GM21529 (cell line): ENCODE measurements at regions not wholly inside any gene's neighbourhood (a gene's known extent, or its start where the extent isn't known, plus 50 kb on each side); places are given as distances from the start of the nearest gene placed in this dataset.

Experiments used
- ATAC-seq: cut with Tn5 transposase; IDR thresholded peaks from one replicate; pipeline ENCODE4 v1.9.1; 2021; ENCODE audit not compliant: unreplicated experiment

DNA sequence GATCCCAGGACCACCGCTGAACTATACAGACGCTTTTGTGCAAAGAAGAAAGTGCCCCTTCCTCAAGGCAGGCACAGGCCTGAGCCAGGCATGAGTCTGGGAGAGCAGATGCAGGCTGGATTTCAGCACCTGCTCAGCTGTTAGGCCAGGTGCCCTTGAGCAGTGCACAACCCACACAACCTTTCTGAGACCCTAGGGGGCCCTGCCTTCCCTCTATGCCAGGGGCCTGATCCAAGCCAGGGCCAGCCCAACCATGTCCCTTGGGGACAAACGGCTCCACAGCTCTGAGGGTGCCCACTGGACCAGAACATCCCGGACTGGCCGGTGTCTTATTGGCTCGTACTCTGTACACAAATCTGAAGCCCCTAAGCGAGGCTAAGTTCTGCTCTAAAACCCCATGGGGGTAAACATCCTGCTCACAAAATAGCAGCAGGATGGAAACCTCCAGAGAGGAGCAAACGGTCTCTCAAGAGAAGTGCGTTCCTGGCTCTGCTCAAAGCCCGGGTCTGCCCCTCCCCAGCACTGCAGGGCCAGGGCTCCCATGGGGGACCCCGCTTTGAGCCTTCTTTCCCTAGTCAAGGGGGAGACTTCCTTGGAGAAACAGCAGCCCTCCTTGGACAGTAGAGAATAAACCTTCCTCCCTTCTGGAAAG, 275.1 kb downstream of the NPHP4 start:
- ATAC-seq = no peak

DNA sequence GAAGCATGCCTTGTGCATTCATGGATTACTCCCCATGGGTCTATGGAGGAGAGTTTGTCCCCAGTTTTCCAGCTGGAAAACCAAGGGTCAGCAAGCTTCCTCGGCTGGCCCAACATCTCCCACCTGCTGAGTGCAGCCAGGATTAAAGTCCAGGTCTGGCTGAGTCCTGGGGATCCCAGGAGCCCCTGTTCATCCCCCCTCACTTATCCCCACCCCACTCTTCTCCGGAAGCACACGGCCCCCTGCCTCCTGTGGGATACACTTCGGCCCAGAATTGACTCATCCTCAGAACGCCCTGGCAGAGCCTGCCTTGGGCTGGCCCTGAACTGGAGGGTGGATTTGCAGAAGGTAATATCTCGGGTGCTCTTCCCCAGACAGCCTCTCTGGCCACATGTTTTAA, 276.1 kb downstream of the NPHP4 start:
- no peak for ATAC-seq

DNA sequence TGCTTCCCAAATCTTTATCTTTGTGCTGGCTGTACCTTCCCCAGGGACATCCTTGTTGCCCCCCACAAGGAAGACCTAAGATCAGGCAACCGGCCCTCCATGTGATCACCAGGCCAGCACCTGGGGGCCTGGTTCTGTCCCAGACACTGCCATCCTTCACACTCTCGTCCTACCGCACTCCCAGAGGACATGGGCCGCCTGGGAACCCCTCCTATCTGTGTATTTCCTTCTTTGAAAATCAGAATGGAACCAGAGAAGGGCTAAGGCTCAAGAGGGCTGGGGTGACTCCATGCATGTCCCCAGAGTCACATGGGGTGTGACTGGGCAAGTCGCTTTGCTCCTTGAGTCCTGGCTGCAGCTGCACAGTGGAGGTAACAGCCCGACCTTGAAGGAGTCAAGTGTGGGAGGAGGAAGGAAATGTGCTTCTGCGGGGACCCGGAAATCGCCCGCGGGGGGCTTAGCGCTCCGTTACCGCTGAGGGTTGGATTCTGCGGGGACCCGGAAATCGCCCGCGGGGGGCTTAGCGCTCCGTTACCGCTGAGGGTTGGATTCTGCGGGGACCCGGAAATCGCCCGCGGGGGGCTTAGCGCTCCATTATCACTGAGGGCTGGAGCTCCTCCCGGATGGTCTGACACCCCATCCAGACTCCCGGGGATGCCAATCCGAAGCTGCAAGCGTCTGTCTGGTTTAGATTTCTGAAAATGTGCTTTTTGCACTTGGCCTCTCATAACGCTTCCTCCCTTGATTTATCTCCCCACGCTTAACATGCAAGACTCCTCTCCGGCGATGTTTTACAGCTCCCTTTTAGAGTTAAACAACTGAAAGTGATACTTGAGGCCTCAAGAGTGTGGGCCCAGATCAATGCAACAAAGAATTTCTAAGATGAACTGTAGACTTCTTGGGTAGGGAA, 278.9 kb downstream of the NPHP4 start:
- no peak for ATAC-seq

DNA sequence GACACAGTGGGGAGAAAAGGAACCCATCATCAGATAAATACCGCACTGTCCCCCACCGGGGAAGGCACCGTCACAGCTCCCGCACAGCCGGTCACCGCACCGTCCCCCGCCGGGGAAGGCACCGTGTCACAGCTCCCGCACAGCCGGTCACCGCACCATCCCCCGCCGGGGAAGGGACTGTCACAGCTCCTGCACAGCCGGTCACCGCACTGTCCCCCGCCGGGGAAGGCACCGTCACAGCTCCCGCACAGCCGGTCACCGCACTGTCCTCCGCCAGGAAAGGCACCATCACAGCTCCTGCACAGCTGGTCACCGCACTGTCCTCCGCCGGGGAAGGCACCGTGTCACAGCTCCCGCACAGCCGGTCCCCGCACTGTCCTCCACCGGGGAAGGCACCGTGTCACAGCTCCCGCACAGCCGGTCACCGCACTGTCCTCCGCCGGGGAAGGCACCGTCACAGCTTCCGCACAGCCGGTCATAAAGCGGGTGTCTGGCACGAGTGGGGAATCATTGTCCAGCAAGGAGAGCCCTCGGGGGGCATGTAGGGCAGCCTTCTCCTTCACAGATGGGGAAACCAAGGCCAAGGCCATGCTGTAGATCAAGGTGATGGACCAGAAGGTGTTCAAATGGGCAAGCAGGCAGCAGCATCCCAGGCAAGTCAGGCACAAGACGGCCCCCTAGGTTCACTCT, 280.1 kb downstream of the NPHP4 start:
- no peak for ATAC-seq

DNA sequence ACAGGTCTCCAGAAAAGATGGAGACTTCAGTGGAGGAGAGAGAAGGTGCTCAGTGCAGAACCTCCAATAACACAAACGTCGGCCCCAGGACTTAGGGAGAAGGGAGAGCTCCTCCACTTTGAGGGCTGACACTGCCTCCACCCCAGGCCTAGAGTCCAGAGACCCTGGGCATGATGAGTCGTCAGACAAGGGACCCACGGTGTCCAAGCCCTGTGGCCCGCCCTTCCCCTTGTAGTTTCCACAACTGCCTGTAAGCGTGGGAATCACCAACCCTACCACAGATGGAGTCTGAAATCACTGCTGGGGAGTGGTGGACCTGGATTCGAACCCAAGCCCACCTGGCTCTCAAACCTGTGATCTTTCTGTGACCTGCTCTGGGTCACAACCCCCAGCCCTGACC, 281.1 kb downstream of the NPHP4 start:
- no peak for ATAC-seq

DNA sequence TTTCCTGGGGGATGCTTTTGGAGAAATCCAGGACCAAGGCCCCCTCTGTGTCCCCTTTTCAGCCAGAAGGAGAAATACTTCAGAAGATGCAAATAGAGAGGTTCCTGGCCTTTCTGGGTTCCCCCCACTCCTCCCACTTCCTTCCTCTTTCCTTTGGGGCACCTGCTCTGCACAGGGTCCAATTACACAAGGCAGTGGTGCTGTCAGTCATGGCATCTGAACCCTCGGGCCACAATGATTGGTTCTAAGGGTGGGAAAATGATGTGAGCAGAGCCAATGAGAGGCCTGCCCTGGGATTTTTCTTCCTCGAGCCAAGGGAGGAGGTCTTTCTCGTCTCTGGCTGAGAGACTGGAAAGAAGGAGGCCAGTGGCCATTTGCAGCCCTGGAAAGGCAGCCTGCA, 282.2 kb downstream of the NPHP4 start:
- ATAC-seq = no peak

DNA sequence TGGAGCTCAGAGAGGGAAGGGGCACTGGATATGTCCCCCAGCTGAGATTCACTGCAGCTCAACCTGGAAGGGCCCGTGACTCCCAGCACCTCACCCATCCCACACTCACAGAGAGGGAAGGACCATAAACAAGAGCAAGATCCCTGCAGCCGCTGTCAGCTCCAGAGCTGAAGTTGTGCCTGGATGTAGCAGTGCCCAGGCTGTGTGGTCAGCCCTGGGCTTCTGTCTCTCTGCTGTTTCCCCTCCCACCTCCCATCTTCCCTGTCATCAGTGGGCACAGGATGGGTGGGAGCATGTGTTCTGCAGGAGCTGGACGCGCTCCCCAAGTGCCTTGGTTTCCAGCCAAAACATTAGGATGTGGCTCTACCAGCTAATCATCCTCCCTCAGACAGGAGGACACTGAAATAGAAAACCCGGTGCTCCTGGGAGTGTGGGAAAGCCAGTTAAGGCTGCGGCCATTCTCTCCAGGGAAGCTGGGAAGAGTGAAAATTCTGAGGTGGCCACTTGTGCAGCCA, 282.7 kb downstream of the NPHP4 start:
- ATAC-seq = no peak

DNA sequence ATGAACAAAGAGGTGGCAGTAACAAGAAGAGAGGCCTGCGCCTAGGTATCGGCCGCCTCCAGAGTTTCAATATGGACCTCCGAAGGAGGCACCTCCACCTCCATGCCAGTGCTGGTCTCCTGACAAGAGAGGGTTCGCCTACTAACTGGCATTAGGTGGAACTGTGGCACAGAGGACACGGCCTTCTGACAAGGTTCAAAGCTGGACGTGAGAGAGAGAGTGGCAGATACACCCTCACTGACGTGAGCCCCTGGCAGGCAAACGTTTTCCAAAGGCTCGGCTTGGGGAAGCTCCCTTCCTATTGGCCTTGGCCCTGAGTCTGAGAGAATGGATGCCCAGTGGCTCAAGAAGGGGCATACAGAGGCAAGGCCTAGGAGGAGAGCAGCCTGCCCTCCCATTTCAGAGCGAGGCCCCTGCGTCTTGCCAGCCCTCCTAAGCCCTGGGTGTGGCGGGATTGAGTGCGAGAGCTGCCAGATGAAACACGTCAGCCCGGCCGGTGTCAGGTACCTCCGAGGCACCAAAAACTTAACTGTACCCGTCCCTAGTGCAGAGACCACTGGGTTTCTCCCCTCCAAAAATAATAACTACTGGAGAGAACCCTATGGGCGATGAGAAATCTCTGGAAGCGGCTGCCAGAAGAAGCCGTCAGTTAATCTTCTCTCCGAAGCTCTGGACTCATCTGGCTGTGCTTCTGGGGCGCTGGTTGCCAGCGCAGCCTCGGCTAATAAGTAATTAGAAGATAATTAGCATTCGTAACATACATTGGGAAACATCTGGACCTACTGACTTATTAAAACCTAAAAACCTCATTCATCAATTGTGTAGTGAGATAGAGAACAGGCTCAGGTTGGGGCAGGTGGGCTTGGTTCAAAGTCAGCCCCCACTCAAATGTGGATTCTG, 283.6 kb downstream of the NPHP4 start:
- ATAC-seq = no peak

DNA sequence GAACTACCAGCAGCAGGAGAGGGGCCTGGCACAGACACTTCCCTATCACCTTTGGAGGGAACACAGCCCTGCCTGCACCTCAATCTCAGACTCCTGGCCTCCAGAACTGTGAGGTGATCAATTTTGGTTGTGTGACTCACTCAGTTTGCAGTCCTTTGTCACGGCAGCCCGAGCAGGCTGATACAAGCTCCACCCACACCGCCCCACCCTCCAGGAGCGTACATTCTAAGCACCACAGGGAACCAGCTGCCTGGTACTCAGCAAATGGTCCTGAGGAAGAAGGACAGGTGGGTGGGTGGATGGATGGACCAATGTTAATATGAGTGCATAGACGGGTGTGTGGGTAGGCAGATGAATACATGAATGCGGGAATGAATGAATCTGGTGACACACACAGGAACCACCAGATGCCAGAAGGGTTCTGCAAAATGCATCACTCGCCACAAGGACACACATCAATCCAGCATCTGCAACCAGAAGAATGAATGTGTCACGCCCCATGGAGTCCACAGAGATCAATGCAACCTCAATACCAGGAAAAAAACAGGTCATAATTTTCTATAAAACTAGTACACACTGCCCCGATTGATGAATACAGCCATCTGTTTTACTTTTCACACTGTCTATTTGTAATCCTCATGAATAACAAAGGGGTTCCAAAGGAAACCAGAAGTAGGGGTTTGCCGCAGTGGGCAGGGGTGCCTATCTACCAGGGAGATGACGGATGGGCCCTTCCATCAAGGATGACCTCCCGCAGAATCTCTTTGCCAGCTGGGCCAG, 284.5 kb downstream of the NPHP4 start:
- no peak for ATAC-seq

DNA sequence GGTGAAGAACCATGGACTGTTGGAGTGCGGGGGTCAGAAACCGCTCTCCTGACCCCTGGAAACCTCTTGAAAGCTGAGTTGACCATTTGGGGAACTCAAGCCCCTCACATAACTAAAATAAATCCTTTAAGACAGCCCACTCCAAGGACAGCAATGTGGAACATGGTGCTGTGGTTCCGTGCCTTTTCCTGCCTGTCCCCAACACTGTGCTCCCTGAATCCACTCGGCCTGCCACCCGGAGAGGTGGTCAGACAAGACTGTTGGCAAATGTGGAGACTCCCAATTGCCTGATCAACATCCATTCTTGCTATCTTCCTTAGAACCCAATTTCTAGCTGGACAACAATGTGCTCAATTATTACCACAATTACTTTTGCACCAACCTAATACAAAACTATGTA, 286.0 kb downstream of the NPHP4 start:
- no peak for ATAC-seq

DNA sequence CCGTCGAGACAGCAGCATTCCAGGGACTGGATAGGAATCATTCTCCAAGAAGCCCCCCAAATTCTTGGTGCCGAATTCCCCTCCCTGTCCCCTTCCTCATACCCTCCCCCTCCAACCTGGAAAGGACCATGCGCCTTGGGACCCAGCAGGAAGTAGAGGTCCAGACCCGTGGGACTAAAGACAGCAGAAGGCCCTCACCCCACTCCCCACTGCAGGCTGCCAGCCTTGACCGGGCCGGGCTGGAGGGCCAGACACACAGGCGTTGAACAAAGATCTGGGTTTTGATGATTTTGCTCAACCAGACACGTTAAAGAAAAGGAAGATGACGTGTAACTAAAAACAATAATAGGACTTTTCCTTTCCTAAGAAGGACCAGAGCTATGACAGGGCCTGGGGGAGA, 286.5 kb downstream of the NPHP4 start:
- no peak for ATAC-seq

DNA sequence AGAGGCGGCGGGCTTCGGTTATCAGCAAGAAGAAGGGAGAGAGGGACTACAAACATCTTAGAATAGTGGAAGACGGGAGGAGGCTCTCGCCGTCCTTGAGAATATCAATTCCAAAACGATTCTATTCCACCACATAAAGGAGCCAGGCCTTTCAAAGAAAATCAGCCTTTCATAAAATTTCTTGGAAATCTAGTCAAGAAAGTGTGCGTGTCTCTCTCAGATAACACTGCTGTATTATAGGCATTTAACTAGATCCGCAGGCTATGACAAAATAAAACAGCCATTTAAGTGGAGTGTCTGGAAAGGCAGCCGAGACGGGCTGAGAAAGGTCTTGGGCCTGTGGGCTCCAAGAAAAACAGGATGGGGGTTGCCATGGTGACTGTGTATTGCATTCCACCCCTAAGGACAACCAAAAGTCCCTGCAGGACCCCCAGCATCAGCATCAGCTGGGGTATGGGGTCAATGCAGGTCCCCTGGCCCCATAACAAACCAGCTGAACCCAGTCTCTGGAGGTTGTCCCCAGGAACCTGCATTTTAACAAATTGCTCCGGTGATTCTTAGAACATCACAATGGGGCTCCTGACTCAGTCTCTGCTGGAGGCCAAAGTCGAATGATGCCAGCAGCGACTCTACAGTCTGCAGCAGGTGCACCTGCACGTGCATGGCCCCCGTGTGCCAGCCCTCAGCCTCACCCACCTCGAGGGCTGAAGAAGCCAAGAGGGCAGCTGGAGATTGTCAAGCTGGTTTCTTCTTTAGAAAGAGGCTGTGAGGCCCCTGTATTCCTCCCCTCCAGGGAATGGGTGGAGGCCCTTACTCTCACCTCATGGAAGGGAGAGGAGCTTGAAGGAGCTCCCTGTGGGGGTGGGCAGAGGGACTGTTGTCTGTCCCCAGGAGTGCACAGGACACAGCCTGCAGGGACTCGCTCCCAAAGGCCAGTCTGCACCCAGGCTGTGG, 287.4 kb downstream of the NPHP4 start:
- no peak for ATAC-seq

DNA sequence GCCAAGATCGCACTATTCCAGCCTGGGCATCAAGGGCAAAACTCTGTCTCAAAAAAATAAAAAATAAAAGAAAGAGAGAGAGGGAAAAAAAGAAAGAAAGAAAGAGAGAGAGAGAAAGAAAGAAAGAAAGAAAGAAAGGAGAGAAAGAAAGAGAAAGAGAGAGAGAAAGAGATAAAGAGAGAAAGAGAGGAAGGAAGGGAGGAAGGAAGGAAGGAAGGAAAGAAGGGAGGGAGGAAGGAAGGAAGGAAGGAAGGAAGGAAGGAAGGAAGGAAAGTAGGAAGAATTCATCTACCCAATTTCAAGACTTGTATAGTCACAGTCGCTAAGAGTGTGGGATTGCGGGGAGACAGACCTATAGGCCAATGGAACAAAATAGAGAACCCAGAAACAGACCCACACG, 290.6 kb downstream of the NPHP4 start:
- ATAC-seq = no peak

DNA sequence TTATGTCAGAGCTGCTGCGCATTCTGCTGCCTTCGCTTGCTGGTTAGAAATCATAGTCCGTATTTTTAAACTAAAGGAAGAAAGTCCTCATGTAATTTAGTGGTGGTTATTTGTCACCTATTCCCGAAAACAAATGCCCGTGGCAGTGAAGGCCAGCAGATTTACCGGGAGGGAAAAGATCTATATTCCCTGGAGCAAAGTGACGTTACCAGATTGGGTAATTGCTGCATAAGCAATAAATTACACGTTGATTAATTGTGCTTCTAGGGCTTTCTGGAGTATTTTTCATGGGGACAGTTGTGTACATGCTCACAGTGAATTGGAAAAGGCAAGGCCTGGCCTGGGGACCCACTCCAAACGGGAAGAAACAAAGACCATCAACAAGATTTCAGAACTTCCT, 298.7 kb downstream of the NPHP4 start:
- ATAC-seq = no peak

DNA sequence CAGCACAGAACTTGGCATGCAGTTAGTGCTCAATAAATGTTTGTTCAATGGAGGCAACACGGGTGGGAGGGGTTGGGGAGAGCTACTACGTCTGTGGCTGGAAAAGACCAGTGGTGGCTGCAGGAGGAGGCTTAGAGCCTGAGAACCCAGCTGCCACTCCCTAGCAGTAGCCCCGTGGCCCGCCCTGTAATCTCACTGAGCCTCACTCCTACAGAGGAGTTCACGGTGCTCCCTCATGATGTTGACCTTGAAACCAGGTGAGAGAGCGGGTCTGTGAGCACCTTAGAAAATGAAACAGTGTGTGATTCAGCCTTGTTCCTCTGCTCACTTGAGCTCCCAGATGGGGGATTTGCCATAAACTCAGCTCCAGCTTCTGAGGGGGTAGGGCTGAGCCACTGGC, 299.6 kb downstream of the NPHP4 start:
- no peak for ATAC-seq

DNA sequence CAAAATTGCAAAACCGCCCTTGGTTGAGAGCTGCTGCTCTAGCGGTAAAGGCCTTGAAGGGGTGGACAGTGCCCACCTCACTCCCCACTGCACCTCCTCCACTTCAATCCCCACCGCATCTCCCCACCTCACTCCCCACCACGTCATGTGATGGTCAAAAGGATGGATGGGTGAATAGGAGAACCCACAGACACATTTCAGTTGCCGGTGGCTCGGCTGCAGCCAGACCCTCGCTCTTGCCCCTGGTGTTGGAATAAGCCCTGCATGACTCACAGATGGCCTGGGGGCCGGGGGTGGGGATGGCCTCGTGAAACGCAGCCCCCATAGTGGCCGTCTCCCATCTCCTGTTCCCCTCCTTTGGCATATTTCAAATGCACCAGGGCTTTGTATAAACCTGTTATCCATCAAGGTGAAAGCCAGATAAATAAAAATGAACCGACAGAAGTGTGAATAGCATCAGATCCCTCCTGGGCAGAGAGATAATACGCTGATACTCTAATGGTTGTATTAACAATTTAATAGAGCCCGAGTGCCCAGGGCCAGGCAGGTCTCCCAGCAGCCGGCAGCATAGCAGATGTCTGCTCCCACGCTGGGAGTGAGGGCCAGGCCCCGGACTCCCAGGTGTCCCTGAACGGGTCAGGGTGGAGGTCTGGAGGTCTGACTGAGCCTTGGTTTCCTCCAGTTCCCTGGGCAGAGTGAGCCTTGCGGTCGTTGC, 300.3 kb downstream of the NPHP4 start:
- no peak for ATAC-seq

DNA sequence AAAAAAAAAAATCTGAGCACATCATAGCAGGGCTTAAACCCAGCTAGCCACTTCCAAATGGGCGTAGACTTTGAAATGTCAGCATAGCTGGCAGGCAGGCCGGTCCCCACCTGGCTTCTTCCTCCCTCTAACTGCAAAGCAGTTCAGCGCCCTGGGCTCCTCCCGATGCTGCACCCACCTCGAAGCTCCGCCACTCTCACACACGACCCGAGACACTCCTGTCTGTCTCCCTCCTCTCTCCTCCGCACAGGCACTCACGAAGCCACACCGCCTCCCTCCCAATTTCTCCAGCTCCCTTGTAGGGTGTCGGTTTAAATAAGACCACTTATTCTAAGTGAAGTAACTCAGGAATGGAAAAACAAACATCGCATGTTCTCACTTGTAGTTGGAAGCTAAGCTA, 301.3 kb downstream of the NPHP4 start:
- no peak for ATAC-seq

DNA sequence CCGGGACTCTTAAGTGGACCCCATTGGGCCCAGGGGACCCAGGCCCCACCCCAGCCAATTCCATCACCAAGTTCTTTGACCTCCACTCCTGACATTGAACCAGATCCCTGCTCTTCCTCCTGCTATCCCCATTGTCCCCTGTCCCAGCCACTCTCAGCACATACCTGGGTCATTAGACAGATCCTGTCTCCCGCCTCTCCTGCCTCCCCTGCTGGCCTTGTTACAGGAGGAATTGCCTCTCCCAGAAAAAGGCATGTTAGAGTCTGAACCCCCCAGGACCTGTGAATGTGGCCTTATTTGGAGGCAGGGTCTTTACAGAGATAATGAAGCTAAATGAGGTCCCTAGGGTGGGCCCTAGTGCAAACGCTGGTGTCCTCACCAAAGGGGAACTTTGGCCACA, 301.9 kb downstream of the NPHP4 start:
- no peak for ATAC-seq
